PFSK-1 (cell line): ENCODE measurements at regions not wholly inside any gene's neighbourhood (a gene's known extent, or its start where the extent isn't known, plus 50 kb on each side); places are given as distances from the start of the nearest gene placed in this dataset.

Source experiments
- FOXP2 ChIP-seq: optimal IDR thresholded peaks from 2 replicates; pipeline ENCODE3; 2011; ENCODE audit warnings: borderline replicate concordance, control low read depth, inconsistent platforms; ENCODE audit not compliant: insufficient read depth; ENCODE audit errors: extremely low read length, extremely low read depth
- POLR2AphosphoS5 ChIP-seq: IDR thresholded peaks from 2 replicates; pipeline ENCODE4 v1.6.1; 2012; ENCODE audit warnings: low read depth, mild to moderate bottlenecking, control low read depth, low read length, moderate library complexity
- REST ChIP-seq, 2 experiments: IDR thresholded peaks; 2 replicates each; pipeline versions ENCODE4 v1.6.1 to v1.8.0; 2011 to 2012; ENCODE audit warnings: low read depth in 2 of 2, low read length in 2 of 2, control low read depth in 1 of 2, inconsistent platforms in 1 of 2, mild to moderate bottlenecking in 1 of 2, moderate library complexity in 1 of 2; ENCODE audit not compliant: insufficient read depth in 1 of 2
- SIN3A ChIP-seq: IDR thresholded peaks from 2 replicates; pipeline ENCODE4 v1.6.1; 2012; ENCODE audit warnings: mild to moderate bottlenecking, low read length, moderate library complexity, borderline replicate concordance; ENCODE audit not compliant: insufficient read depth
- TAF1 ChIP-seq: IDR thresholded peaks from 2 replicates; pipeline ENCODE4 v1.6.1; 2012; ENCODE audit warnings: low read length, control low read depth, borderline replicate concordance; ENCODE audit not compliant: insufficient read depth

GRCh38 chr1:244327533-244327932, 124.2 kb downstream of the ADSS2 start:
- TF ChIP-seq SIN3A (no peak), TAF1 (no peak), FOXP2 (no peak), POLR2AphosphoS5 (no peak), REST (IDR thresholded peaks at IDR 0.05; ENCODE audit: insufficient read depth in 1 of 2, low read depth in 2 of 2, low read length in 2 of 2) (no peak)

GRCh38 chr1:244328476-244328875, 123.2 kb downstream of the ADSS2 start:
- TF ChIP-seq REST (IDR thresholded peaks at IDR 0.05; ENCODE audit: insufficient read depth in 1 of 2, low read depth in 2 of 2, low read length in 2 of 2) (no peak), FOXP2 (no peak), POLR2AphosphoS5 (no peak), SIN3A (no peak), TAF1 (no peak)

- no peak for TF ChIP-seq REST (IDR thresholded peaks at IDR 0.05; ENCODE audit: insufficient read depth in 1 of 2, low read depth in 2 of 2, low read length in 2 of 2)
- no peak for TF ChIP-seq FOXP2
- no peak for TF ChIP-seq SIN3A
- TF ChIP-seq TAF1, result no peak
- TF ChIP-seq POLR2AphosphoS5, result no peak
These were observed 122.0 kb downstream of the ADSS2 start for GRCh38 chr1:244329591-244330317.

- TF ChIP-seq POLR2AphosphoS5 (no peak), FOXP2 (no peak), REST (IDR thresholded peaks at IDR 0.05; ENCODE audit: insufficient read depth in 1 of 2, low read depth in 2 of 2, low read length in 2 of 2) (no peak), TAF1 (no peak), SIN3A (no peak)
These were observed 121.4 kb downstream of the ADSS2 start for GRCh38 chr1:244330318-244330625.

- no peak for TF ChIP-seq POLR2AphosphoS5
These were observed 116.3 kb downstream of the ADSS2 start for GRCh38 chr1:244335456-244335855.
